HEK293T (cell line): ENCODE measurements at regions not wholly inside any gene's neighbourhood (a gene's known extent, or its start where the extent isn't known, plus 50 kb on each side); places are given as distances from the start of the nearest gene placed in this dataset.

ENCODE experiments used
- CTCF ChIA-PET: fragments of 350-600 bp; formaldehyde crosslinking; extraction: SDS; loops from one replicate; lab custom pipeline; 2021; ENCODE audit warnings: antibody characterized with exemption, inconsistent platforms; lab: Yijun Ruan, JAX
- POLR2A ChIA-PET: fragments of 350-600 bp; formaldehyde crosslinking; extraction: SDS; loops from one replicate; lab custom pipeline; 2020; ENCODE audit warnings: antibody characterized with exemption, inconsistent platforms; lab: Yijun Ruan, JAX
- DNase-seq: peaks from one replicate; pipeline ENCODE4 v3.0.0; 2012; ENCODE audit warnings: mixed read lengths; ENCODE audit errors: extremely low spot score
- ARNT ChIP-seq: fragments of 450-650 bp; IDR thresholded peaks from 2 replicates; pipeline ENCODE4 v1.6.1; 2017; ENCODE audit warnings: mild to moderate bottlenecking
- BHLHE40 ChIP-seq: fragments of 450-650 bp; IDR thresholded peaks from 2 replicates; pipeline ENCODE4 v1.6.1; 2016; ENCODE audit warnings: mild to moderate bottlenecking, moderate library complexity, borderline replicate concordance
- CTBP1 ChIP-seq: fragments of 450-650 bp; IDR thresholded peaks from 2 replicates; pipeline ENCODE4 v1.6.1; 2016; ENCODE audit warnings: borderline replicate concordance
- ELF4 ChIP-seq: fragments of 450-650 bp; IDR thresholded peaks from 2 replicates; pipeline ENCODE4 v1.6.1; 2017; ENCODE audit warnings: antibody characterized with exemption
- FOXA1 ChIP-seq: fragments of 450-650 bp; IDR thresholded peaks from 2 replicates; pipeline ENCODE4 v1.6.1; 2016; ENCODE audit warnings: mild to moderate bottlenecking
- FOXK2 ChIP-seq: fragments of 450-650 bp; IDR thresholded peaks from 2 replicates; pipeline ENCODE4 v1.6.1; 2016; ENCODE audit warnings: mild to moderate bottlenecking
- FOXM1 ChIP-seq: fragments of 450-650 bp; IDR thresholded peaks from 2 replicates; pipeline ENCODE4 v1.6.1; 2017; ENCODE audit warnings: mild to moderate bottlenecking, borderline replicate concordance
- HDGF ChIP-seq: fragments of 450-650 bp; IDR thresholded peaks from 2 replicates; pipeline ENCODE4 v1.6.1; 2017; ENCODE audit warnings: antibody characterized with exemption, borderline replicate concordance
- L3MBTL2 ChIP-seq: fragments of 450-650 bp; conservative IDR thresholded peaks from 2 replicates; pipeline ENCODE4 v1.6.1; 2016; ENCODE audit warnings: mild to moderate bottlenecking
- LEF1 ChIP-seq: fragments of 450-650 bp; IDR thresholded peaks from 2 replicates; pipeline ENCODE4 v1.6.1; 2017; ENCODE audit warnings: mild to moderate bottlenecking, borderline replicate concordance
- NFRKB ChIP-seq: fragments of 450-650 bp; IDR thresholded peaks from 2 replicates; pipeline ENCODE4 v1.6.1; 2016; ENCODE audit warnings: mild to moderate bottlenecking, moderate library complexity
- PKNOX1 ChIP-seq: fragments of 450-650 bp; IDR thresholded peaks from 2 replicates; pipeline ENCODE4 v1.6.1; 2016
- SP1 ChIP-seq: fragments of 450-650 bp; IDR thresholded peaks from 2 replicates; pipeline ENCODE4 v1.6.1; 2017
- SUZ12 ChIP-seq: fragments of 450-650 bp; IDR thresholded peaks from 2 replicates; pipeline ENCODE4 v1.6.1; 2016; ENCODE audit warnings: mild to moderate bottlenecking
- TARDBP ChIP-seq: fragments of 450-650 bp; IDR thresholded peaks from 2 replicates; pipeline ENCODE4 v1.6.1; 2016
- ZNF384 ChIP-seq: fragments of 450-650 bp; IDR thresholded peaks from 2 replicates; pipeline ENCODE4 v1.6.1; 2016

- TF ChIP-seq SUZ12 = no peak
- TF ChIP-seq FOXA1 = no peak
- no peak for TF ChIP-seq ARNT
- no peak for TF ChIP-seq FOXK2
- TF ChIP-seq BHLHE40 = no peak
- no peak for TF ChIP-seq FOXM1
- no peak for TF ChIP-seq CTBP1
- TF ChIP-seq L3MBTL2 = no peak
- TF ChIP-seq SP1 = no peak
- TF ChIP-seq PKNOX1 = no peak
- no peak for TF ChIP-seq ZNF384
- TF ChIP-seq TARDBP = no peak
Measured at GRCh38 chr5:167908606-167909005, 382.8 kb upstream of the WWC1 start.

GRCh38 chr5:167912941-167913665 lies 378.3 kb upstream of the WWC1 start:
- CTCF ChIA-PET = no interaction called here
- POLR2A ChIA-PET = no interaction called here
- TF ChIP-seq ZNF384 (no peak), FOXK2 (no peak), SP1 (no peak), SUZ12 (no peak), PKNOX1 (no peak)
- DNase-seq = no peak

More at GRCh38 chr5:167908606-167909005, 382.8 kb upstream of the WWC1 start:
- no peak for DNase-seq
- CTCF ChIA-PET = no interaction called here
- POLR2A ChIA-PET = no interaction called here

- CTCF ChIA-PET = no interaction called here
- DNase-seq = no peak
- POLR2A ChIA-PET = no interaction called here
- TF ChIP-seq FOXA1 (no peak), PKNOX1 (no peak), FOXM1 (no peak), ELF4 (no peak), ARNT (no peak)
Measured at GRCh38 chr5:167915237-167915636, 376.2 kb upstream of the WWC1 start.

GRCh38 chr5:167916261-167916691 lies 375.2 kb upstream of the WWC1 start:
- POLR2A ChIA-PET = no interaction called here
- CTCF ChIA-PET = no interaction called here

GRCh38 chr5:167916706-167917105 lies 374.7 kb upstream of the WWC1 start:
- POLR2A ChIA-PET = no interaction called here
- CTCF ChIA-PET = no interaction called here
- no peak for TF ChIP-seq TARDBP
- no peak for TF ChIP-seq SUZ12
- TF ChIP-seq SP1 = no peak
- no peak for TF ChIP-seq ZNF384
- TF ChIP-seq L3MBTL2 = no peak
- no peak for DNase-seq

More at GRCh38 chr5:167916261-167916691, 375.2 kb upstream of the WWC1 start:
- DNase-seq = no peak
- TF ChIP-seq SP1 = no peak
- TF ChIP-seq BHLHE40 = no peak
- no peak for TF ChIP-seq ARNT
- no peak for TF ChIP-seq FOXK2
- TF ChIP-seq FOXA1 = no peak
- no peak for TF ChIP-seq LEF1
- TF ChIP-seq L3MBTL2 = no peak
- TF ChIP-seq ELF4 = no peak
- TF ChIP-seq NFRKB = no peak
- no peak for TF ChIP-seq SUZ12
- TF ChIP-seq TARDBP = no peak

GRCh38 chr5:167918184-167918812 lies 373.1 kb upstream of the WWC1 start:
- DNase-seq = no peak
- POLR2A ChIA-PET = no interaction called here
- CTCF ChIA-PET = no interaction called here
- no peak for TF ChIP-seq FOXK2
- TF ChIP-seq TARDBP = no peak
- TF ChIP-seq SUZ12 = no peak
- no peak for TF ChIP-seq HDGF
- no peak for TF ChIP-seq ARNT
- TF ChIP-seq ELF4 = no peak
- TF ChIP-seq NFRKB = no peak
- TF ChIP-seq L3MBTL2 = no peak
- TF ChIP-seq BHLHE40 = no peak
- no peak for TF ChIP-seq FOXM1
- TF ChIP-seq LEF1 = no peak
- no peak for TF ChIP-seq PKNOX1
- no peak for TF ChIP-seq ZNF384
- TF ChIP-seq FOXA1 = no peak
- no peak for TF ChIP-seq CTBP1
- TF ChIP-seq SP1 = no peak
